ENCODE measurements at regions not wholly inside any gene's neighbourhood (a gene's known extent, or its start where the extent isn't known, plus 50 kb on each side); places are given as distances from the start of the nearest gene placed in this dataset.

- H3F3A ChIP-seq (replicated peaks; ENCODE audit: low read depth), result no peaks in the 10 kb centered on the region
- ATAC-seq, result peak; percentile 28; the same call in 1 of the 3 replicates
- peak overlapping the region; percentile 14; the same call in 1 of the 2 replicates for H2AFZ ChIP-seq
- peaks cover 12% of the 10 kb centered on the region for H3K4me1 ChIP-seq (ENCODE audit: insufficient read depth)
- Mint-ChIP-seq H3K4me3 (no peak overlapping the region), H3K36me3 (ENCODE audit: low read depth) (no peaks in the 10 kb centered on the region), H3K27ac (no peak overlapping the region), H3K4me1 (peaks cover 11% of the 10 kb centered on the region; the same call in 2 of the 3 replicates), H3K27me3 (ENCODE audit: insufficient read depth, low read depth, poor library complexity) (no peaks in the 10 kb centered on the region), H3K9me3 (no peaks in the 10 kb centered on the region)
- H3K4me3 ChIP-seq, result no peak overlapping the region
- TF ChIP-seq POLR2AphosphoS5 (IDR thresholded peaks at IDR 0.05; ENCODE audit: low read depth), result no peak
- TF ChIP-seq, protein P1, sequence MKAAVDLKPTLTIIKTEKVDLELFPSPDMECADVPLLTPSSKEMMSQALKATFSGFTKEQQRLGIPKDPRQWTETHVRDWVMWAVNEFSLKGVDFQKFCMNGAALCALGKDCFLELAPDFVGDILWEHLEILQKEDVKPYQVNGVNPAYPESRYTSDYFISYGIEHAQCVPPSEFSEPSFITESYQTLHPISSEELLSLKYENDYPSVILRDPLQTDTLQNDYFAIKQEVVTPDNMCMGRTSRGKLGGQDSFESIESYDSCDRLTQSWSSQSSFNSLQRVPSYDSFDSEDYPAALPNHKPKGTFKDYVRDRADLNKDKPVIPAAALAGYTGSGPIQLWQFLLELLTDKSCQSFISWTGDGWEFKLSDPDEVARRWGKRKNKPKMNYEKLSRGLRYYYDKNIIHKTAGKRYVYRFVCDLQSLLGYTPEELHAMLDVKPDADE (IDR thresholded peaks at IDR 0.05), result no peak
- no peak for TF ChIP-seq ZNF114 (CRISPR knock-in tag; IDR thresholded peaks at IDR 0.05)
- no peak for TF ChIP-seq JUNB (IDR thresholded peaks at IDR 0.05; ENCODE audit: unreplicated experiment)
- TF ChIP-seq, protein P2, sequence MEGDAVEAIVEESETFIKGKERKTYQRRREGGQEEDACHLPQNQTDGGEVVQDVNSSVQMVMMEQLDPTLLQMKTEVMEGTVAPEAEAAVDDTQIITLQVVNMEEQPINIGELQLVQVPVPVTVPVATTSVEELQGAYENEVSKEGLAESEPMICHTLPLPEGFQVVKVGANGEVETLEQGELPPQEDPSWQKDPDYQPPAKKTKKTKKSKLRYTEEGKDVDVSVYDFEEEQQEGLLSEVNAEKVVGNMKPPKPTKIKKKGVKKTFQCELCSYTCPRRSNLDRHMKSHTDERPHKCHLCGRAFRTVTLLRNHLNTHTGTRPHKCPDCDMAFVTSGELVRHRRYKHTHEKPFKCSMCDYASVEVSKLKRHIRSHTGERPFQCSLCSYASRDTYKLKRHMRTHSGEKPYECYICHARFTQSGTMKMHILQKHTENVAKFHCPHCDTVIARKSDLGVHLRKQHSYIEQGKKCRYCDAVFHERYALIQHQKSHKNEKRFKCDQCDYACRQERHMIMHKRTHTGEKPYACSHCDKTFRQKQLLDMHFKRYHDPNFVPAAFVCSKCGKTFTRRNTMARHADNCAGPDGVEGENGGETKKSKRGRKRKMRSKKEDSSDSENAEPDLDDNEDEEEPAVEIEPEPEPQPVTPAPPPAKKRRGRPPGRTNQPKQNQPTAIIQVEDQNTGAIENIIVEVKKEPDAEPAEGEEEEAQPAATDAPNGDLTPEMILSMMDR (conservative IDR thresholded peaks at IDR 0.05; ENCODE audit: low read depth in 2 of 2), result no peak
- TF ChIP-seq STAT1 (IDR thresholded peaks at IDR 0.05; ENCODE audit: unreplicated experiment), result no peak
- TF ChIP-seq NANOG (IDR thresholded peaks at IDR 0.05; ENCODE audit: borderline replicate concordance), result no peak
- TF ChIP-seq, protein P3, sequence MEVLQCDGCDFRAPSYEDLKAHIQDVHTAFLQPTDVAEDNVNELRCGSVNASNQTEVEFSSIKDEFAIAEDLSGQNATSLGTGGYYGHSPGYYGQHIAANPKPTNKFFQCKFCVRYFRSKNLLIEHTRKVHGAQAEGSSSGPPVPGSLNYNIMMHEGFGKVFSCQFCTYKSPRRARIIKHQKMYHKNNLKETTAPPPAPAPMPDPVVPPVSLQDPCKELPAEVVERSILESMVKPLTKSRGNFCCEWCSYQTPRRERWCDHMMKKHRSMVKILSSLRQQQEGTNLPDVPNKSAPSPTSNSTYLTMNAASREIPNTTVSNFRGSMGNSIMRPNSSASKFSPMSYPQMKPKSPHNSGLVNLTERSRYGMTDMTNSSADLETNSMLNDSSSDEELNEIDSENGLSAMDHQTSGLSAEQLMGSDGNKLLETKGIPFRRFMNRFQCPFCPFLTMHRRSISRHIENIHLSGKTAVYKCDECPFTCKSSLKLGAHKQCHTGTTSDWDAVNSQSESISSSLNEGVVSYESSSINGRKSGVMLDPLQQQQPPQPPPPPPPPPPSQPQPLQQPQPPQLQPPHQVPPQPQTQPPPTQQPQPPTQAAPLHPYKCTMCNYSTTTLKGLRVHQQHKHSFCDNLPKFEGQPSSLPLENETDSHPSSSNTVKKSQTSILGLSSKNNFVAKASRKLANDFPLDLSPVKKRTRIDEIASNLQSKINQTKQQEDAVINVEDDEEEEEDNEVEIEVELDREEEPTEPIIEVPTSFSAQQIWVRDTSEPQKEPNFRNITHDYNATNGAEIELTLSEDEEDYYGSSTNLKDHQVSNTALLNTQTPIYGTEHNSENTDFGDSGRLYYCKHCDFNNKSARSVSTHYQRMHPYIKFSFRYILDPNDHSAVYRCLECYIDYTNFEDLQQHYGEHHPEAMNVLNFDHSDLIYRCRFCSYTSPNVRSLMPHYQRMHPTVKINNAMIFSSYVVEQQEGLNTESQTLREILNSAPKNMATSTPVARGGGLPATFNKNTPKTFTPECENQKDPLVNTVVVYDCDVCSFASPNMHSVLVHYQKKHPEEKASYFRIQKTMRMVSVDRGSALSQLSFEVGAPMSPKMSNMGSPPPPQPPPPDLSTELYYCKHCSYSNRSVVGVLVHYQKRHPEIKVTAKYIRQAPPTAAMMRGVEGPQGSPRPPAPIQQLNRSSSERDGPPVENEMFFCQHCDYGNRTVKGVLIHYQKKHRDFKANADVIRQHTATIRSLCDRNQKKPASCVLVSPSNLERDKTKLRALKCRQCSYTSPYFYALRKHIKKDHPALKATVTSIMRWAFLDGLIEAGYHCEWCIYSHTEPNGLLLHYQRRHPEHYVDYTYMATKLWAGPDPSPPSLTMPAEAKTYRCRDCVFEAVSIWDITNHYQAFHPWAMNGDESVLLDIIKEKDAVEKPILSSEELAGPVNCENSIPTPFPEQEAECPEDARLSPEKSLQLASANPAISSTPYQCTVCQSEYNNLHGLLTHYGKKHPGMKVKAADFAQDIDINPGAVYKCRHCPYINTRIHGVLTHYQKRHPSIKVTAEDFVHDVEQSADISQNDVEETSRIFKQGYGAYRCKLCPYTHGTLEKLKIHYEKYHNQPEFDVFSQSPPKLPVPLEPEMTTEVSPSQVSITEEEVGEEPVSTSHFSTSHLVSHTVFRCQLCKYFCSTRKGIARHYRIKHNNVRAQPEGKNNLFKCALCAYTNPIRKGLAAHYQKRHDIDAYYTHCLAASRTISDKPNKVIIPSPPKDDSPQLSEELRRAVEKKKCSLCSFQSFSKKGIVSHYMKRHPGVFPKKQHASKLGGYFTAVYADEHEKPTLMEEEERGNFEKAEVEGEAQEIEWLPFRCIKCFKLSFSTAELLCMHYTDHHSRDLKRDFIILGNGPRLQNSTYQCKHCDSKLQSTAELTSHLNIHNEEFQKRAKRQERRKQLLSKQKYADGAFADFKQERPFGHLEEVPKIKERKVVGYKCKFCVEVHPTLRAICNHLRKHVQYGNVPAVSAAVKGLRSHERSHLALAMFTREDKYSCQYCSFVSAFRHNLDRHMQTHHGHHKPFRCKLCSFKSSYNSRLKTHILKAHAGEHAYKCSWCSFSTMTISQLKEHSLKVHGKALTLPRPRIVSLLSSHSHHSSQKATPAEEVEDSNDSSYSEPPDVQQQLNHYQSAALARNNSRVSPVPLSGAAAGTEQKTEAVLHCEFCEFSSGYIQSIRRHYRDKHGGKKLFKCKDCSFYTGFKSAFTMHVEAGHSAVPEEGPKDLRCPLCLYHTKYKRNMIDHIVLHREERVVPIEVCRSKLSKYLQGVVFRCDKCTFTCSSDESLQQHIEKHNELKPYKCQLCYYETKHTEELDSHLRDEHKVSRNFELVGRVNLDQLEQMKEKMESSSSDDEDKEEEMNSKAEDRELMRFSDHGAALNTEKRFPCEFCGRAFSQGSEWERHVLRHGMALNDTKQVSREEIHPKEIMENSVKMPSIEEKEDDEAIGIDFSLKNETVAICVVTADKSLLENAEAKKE (CRISPR knock-in tag; IDR thresholded peaks at IDR 0.05), result no peak
- TF ChIP-seq REST (IDR thresholded peaks at IDR 0.05; ENCODE audit: unreplicated experiment), result no peak
- no peak for TF ChIP-seq EZH2phosphoT487 (IDR thresholded peaks at IDR 0.05; ENCODE audit: unreplicated experiment)
- no peak for TF ChIP-seq ZNF331 (CRISPR knock-in tag; IDR thresholded peaks at IDR 0.05; ENCODE audit: low read depth)
- TF ChIP-seq CREB1 (CRISPR knock-in tag; IDR thresholded peaks at IDR 0.05; ENCODE audit: low read depth), result no peak
- no peak for TF ChIP-seq EZH2 (IDR thresholded peaks at IDR 0.05; ENCODE audit: low read depth, unreplicated experiment)
- H3K4me2 ChIP-seq, result no peak overlapping the region
- no peaks in the 10 kb centered on the region for H3K27me3 ChIP-seq (ENCODE audit: insufficient read depth)
- H3K36me3 ChIP-seq (ENCODE audit: insufficient read depth), result no peaks in the 10 kb centered on the region
- H3K27ac ChIP-seq (ENCODE audit: low read depth), result no peak overlapping the region
- no peaks in the 10 kb centered on the region for H3K79me2 ChIP-seq (replicated peaks; ENCODE audit: insufficient read depth)
- peaks cover 11% of the 10 kb centered on the region; the same call in 1 of the 2 replicates for H3K9me2 ChIP-seq (ENCODE audit: insufficient read depth)
- no peaks in the 10 kb centered on the region for H4K20me1 ChIP-seq (replicated peaks; ENCODE audit: insufficient read depth)
- peak; percentile 33 for DNase-seq (ENCODE audit: low spot score)
Observed at GRCh38 chr20:7505152-7505834, 435.0 kb downstream of the HAO1 start.

Measured in GM23338 (cell line).